ENCODE measurements at regions not wholly inside any gene's neighbourhood (a gene's known extent, or its start where the extent isn't known, plus 50 kb on each side); places are given as distances from the start of the nearest gene placed in this dataset.

DNA sequence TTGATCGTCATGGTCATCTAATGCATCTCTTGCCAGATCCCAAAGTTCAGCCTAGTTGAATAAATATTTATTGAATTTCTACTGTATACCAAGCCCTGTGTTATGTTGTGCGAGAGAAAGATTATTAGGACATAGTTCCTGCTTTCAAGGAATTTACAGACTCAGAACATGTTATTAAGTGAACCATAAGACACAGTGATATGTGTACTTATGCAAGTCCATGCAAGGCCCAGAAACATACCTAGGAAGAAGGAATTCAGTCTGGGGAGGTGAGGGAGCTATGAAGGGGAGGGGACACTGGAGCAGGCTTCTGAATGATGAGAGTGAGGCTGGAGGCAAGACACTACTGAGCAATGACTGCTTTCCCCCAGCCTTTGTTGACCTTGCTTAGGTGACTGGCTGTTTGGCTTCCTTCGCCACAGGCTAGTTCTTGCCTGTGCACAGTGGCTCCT lies 81.4 kb downstream of the ACAA2 start:
- TF ChIP-seq, protein P1, sequence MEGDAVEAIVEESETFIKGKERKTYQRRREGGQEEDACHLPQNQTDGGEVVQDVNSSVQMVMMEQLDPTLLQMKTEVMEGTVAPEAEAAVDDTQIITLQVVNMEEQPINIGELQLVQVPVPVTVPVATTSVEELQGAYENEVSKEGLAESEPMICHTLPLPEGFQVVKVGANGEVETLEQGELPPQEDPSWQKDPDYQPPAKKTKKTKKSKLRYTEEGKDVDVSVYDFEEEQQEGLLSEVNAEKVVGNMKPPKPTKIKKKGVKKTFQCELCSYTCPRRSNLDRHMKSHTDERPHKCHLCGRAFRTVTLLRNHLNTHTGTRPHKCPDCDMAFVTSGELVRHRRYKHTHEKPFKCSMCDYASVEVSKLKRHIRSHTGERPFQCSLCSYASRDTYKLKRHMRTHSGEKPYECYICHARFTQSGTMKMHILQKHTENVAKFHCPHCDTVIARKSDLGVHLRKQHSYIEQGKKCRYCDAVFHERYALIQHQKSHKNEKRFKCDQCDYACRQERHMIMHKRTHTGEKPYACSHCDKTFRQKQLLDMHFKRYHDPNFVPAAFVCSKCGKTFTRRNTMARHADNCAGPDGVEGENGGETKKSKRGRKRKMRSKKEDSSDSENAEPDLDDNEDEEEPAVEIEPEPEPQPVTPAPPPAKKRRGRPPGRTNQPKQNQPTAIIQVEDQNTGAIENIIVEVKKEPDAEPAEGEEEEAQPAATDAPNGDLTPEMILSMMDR (IDR thresholded peaks at IDR 0.05; ENCODE audit: low read depth, low read length), result no peak
- DNase-seq (ENCODE audit: extremely low read depth, low read depth), result no peak

DNA sequence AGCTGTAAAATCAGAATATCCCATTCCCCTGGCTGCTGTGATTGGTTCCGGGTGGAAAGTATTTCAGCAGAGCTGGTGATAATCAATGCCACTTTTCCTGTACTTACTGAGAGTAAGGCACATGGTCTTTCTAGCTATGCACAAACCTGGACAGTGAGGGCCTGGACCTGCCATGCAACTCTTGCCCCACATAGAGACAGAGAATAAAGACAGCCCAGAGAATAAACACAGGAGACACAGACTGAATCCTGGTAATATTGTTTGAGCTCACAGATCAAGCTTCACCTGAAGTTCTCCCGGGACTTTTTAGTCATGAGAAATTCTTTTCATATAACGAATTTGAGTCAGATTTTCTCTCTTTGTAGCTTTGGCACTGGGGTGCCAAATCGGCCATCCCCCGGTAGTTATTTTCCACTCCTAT lies 81.9 kb downstream of the ACAA2 start:
- TF ChIP-seq, protein P1 (IDR thresholded peaks at IDR 0.05; ENCODE audit: low read depth, low read length), result no peak
- no peak for DNase-seq (ENCODE audit: extremely low read depth, low read depth)

DNA sequence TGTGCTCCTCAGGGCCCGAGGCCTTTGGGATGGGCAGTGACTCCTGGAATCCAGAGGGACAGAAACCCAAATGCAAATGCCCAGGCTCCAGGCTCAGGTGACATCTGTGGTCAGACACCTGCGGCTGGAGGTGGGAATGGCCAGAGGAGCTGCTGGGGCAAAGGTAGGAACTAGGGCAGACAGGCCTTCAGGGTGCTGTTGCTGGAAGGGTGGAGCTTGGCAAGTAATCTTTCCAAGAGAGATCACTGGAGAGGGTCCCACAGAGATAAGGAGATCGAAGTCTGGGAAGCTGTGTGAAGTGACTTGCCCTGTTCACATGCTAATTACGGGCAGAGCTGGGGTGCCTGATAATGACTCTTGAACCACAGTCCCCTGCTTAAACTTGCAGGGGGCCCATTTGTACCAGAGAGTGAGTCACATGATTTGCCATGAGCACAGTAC lies 82.4 kb downstream of the ACAA2 start:
- DNase-seq (ENCODE audit: extremely low read depth, low read depth), result no peak
- TF ChIP-seq, protein P1 (IDR thresholded peaks at IDR 0.05; ENCODE audit: low read depth, low read length), result no peak

DNA sequence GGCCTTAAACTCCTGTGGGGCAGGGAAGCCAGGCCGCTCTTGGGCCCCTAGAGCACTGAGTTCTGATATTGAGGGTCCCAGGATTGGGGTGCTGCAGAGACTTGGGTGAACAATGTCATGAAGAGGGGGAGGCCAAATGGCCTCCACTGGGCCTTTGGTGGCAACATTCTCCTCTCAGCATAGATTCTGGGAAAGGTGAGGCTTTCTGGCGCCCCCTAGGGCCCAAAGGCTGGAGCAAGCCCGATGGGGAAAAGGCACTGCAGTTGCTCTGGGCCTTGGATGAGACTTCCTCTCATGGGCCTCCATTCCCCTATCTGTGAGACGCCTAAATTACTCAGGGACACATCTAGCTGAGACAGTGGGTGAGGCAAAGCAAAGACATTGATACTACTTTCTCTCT lies 84.8 kb downstream of the ACAA2 start:
- DNase-seq (ENCODE audit: extremely low read depth, low read depth), result no peak
- TF ChIP-seq, protein P1 (IDR thresholded peaks at IDR 0.05; ENCODE audit: low read depth, low read length), result peak; percentile 39

DNA sequence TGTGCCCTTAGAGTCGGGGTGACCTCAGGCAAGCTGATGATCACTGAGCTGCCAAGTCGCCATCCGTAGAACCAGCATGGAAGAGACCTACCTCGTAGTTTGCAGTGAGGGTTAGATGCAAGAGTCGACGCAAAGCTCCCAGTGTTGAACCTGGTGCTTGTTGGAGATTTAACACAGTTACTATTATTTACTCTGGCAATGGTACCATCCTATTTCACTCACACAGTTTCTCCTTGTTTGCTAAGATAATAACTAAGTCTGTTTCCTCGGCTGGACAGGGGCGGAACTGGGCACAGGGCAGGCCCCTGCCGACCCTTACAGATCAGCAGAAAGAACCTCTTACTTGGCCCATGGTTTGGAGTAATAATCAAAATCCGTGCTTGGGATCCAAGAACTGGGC lies 85.5 kb downstream of the ACAA2 start:
- no peak for DNase-seq (ENCODE audit: extremely low read depth, low read depth)
- TF ChIP-seq, protein P1 (IDR thresholded peaks at IDR 0.05; ENCODE audit: low read depth, low read length), result no peak

DNA sequence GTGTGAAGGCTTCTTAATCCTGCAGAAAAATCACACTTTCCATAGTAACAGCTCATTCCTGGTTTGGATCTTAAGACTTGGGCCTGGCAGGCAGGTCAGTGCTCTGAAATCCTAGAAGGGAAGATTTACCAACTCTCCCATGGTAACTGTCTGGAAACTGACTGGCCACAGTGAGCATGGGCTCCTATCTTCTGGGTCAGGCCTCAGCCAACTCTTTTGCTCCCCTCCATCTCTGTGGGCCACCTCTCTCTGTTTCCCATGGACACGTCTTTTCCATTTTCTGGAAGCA lies 86.7 kb downstream of the ACAA2 start:
- no peak for DNase-seq (ENCODE audit: extremely low read depth, low read depth)
- TF ChIP-seq, protein P1 (IDR thresholded peaks at IDR 0.05; ENCODE audit: low read depth, low read length), result no peak

DNA sequence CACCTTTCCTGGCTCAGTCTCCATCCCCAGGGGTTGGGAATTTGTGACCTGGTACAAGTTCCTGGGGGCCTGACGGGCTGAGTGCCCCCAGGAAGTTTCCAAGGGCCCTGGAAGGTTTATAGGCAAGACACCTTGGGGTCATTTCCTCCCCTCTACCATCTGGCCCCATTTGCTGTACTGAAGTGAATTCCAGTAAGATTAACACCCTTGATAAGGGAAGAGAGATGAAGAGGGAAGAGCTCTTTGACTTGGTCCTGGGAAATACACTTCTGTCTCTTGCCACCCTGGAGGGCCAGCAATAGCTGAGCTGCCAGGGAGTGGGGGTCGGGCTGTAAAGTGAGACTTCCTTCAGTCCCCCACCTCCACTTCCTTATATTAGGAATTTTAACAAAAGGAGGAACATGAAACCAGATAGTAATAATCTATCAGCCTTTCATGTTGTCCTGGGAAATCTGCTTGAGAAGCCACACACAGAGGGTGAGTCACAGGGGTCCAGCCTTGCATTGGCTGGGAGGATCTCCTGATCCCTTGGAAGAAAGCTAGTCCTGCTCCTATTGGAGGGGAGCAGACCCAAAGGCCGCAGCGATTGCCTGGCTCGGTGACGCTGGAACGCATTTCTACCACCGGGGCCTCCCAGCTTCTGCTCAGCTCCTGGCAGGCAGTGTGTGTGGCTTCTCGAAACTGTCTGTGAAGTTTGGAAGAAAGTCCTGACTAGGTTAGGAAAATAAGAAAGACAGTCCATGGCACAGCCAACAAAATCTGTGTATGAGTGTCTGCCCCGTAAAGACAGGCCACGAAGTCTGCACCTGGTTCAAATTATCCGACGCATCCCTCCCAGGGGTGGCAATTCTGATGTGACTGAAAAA lies 87.3 kb downstream of the ACAA2 start:
- TF ChIP-seq, protein P1 (IDR thresholded peaks at IDR 0.05; ENCODE audit: low read depth, low read length), result no peak; the same call in 1 of the 2 replicates
- DNase-seq (ENCODE audit: extremely low read depth, low read depth), result peak; percentile 84

All from AG09319 (cell line).